IMR-90 (cell line): ENCODE measurements at regions not wholly inside any gene's neighbourhood (a gene's known extent, or its start where the extent isn't known, plus 50 kb on each side); places are given as distances from the start of the nearest gene placed in this dataset.

Source experiments
- CEBPB ChIP-seq: IDR thresholded peaks from 2 replicates; pipeline ENCODE4 v1.6.1; 2012; ENCODE audit warnings: low read depth, low read length, improper control_type of control experiment
- CHD1 ChIP-seq: IDR thresholded peaks from 2 replicates; pipeline ENCODE4 v1.6.1; 2012; ENCODE audit warnings: low read depth, low read length, improper control_type of control experiment
- CTCF ChIP-seq: conservative IDR thresholded peaks from 2 replicates; pipeline ENCODE4 v1.5.1; 2012; ENCODE audit warnings: mild to moderate bottlenecking, low read depth, low read length, improper control_type of control experiment
- ELK1 ChIP-seq: fragments of 150-350 bp; IDR thresholded peaks from 2 replicates; pipeline ENCODE4 v1.6.1; 2016; ENCODE audit warnings: low read depth, mild to moderate bottlenecking, low read length, moderate library complexity, borderline replicate concordance
- FOS ChIP-seq: fragments of 150-350 bp; IDR thresholded peaks from 2 replicates; pipeline ENCODE4 v1.6.1; 2016; ENCODE audit warnings: low read depth, low read length
- MAFK ChIP-seq: IDR thresholded peaks from 2 replicates; pipeline ENCODE4 v1.6.1; 2012; ENCODE audit warnings: low read depth, low read length, improper control_type of control experiment
- MAZ ChIP-seq: IDR thresholded peaks from 2 replicates; pipeline ENCODE4 v1.6.1; 2012; ENCODE audit warnings: low read depth, mild to moderate bottlenecking, low read length, improper control_type of control experiment, moderate library complexity, borderline replicate concordance
- MXI1 ChIP-seq: IDR thresholded peaks from 2 replicates; pipeline ENCODE4 v1.6.1; 2012; ENCODE audit warnings: low read depth, mild to moderate bottlenecking, low read length, moderate library complexity, borderline replicate concordance
- POLR2A ChIP-seq: IDR thresholded peaks from 2 replicates; pipeline ENCODE4 v1.6.1; 2012; ENCODE audit warnings: mild to moderate bottlenecking, low read depth, low read length
- RAD21 ChIP-seq: IDR thresholded peaks from 2 replicates; pipeline ENCODE4 v1.6.1; 2012; ENCODE audit warnings: low read length, improper control_type of control experiment
- RCOR1 ChIP-seq: IDR thresholded peaks from 2 replicates; pipeline ENCODE4 v1.6.1; 2012; ENCODE audit warnings: mild to moderate bottlenecking, low read length, improper control_type of control experiment; ENCODE audit not compliant: insufficient replicate concordance
- RFX5 ChIP-seq: IDR thresholded peaks from 2 replicates; pipeline ENCODE4 v1.8.0; 2012; ENCODE audit warnings: low read depth, mild to moderate bottlenecking, low read length, moderate library complexity
- SMC3 ChIP-seq: fragments of 150-350 bp; IDR thresholded peaks from 2 replicates; pipeline ENCODE4 v1.6.1; 2016; ENCODE audit warnings: low read depth, mild to moderate bottlenecking, antibody characterized with exemption, low read length, moderate library complexity
- USF2 ChIP-seq: fragments of 150-350 bp; IDR thresholded peaks from 2 replicates; pipeline ENCODE4 v1.6.1; 2017; ENCODE audit warnings: mild to moderate bottlenecking, antibody characterized with exemption, low read length, low read depth

- TF ChIP-seq RCOR1 (no peak), POLR2A (no peak), CTCF (no peak), USF2 (no peak), FOS (no peak), RFX5 (no peak), RAD21 (no peak), MAFK (no peak), MXI1 (no peak), ELK1 (no peak), SMC3 (no peak), CEBPB (no peak), CHD1 (no peak), MAZ (no peak)
These were observed 94.8 kb upstream of the XYLT1 start for GRCh38 chr16:17565605-17566004.
